Ramos (cell line): ENCODE measurements at regions not wholly inside any gene's neighbourhood (a gene's known extent, or its start where the extent isn't known, plus 50 kb on each side); places are given as distances from the start of the nearest gene placed in this dataset.
"Not testable (repeated sequence)": the region's sequence is repeated elsewhere in the genome, so short reads cannot be mapped to it uniquely, and the experiment has no call there.

Source experiments
- in situ Hi-C: fragments of 300-500 bp; cut with MboI; formaldehyde crosslinking; loops from one replicate; pipeline ENCODE4 v1.14.3; 2022; ENCODE audit warnings: low sequenced_read_pairs; ENCODE audit not compliant: unreplicated experiment

DNA sequence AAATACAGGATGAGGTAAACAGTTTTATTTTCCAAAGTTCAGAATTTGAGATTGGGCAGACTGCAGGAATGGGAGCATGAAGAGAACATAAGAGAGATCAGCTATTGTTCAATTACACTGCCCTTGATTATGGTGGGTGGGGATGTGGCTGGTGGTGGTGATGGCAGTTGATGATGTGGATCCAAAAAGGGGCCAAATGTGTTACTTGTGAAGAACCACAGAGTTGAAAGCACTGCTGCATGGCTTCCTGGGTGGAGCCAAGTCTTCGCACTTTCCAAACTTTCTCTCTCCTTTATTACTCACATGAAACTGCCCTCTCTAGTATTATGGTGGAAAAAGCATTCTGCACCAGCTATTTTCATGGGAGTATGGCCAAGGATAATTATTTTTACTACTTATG lies 1162.0 kb downstream of the RPIA start:
- in situ Hi-C loops = not testable (repeated sequence)

GRCh38 chr2:89855752-89856151 lies 1164.3 kb downstream of the RPIA start:
- in situ Hi-C loops = not testable (repeated sequence)

- in situ Hi-C loops = not testable (repeated sequence)
These were observed 1164.8 kb downstream of the RPIA start for GRCh38 chr2:89856305-89856704.

- in situ Hi-C loops = not testable (repeated sequence)
These were observed 1170.7 kb downstream of the RPIA start for GRCh38 chr2:89862164-89862563.

DNA sequence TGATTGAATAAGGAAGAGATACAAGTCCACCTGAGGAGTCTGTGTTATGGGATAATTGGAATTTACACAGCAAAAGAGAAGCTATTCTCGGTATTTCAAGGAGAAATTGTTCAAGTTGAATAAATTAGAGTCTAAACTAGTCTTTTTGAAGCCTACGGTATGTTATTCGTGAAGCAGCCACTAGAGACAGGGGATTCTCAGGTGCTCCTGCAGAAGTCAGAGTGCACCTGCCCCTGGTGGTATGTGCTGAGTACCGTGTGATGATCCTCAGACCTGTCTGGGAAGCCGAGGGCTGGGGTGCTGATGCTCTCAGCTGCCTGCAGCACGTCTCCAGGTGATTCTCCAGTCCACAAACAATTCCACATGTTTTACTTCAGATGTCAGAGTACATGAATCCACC lies 1171.7 kb downstream of the RPIA start:
- in situ Hi-C loops = not testable (repeated sequence)

GRCh38 chr2:89874810-89875595 lies 1183.5 kb downstream of the RPIA start:
- in situ Hi-C loops = not testable (repeated sequence)

DNA sequence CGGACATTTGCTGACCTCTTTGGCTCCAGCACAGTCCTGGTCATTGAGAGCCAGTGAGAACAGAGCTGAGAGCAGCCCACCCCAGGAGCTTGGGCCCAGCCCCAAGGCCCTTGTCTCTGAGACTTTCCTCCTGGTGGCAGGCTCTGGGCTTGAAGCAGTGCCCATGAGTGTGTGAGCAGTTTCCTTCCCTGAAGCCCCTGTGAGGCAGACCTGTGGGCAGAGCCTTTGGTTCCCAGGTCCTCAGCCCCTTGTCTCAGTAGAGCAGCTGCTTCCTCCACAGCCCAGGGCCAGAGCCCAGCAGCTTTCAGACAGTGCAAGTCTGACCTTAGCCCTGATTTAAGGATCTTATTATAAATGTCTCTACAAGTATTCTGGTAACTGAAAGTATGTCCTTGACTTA lies 1185.0 kb downstream of the RPIA start:
- in situ Hi-C loops = not testable (repeated sequence)

GRCh38 chr2:89876878-89877277 lies 1185.4 kb downstream of the RPIA start:
- in situ Hi-C loops = not testable (repeated sequence)

DNA sequence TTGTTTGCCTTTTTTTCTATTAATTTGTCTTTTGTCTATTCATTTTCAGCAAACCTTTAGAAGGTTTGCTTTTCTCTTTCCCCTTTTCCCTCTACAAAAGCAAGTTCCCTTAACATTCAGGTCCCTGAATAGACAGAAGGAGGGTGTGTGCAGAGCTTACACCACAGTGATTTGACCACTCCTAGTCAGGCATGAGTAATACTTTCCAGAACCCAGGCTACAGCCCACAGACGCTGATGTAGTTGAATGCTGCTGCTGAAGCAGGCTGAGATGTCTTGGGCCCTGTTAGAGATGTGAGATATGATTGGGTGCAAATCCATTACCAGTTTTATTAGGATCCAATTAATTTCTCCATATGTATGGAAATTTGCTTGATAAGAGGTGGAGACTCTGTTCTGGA lies 1191.4 kb downstream of the RPIA start:
- in situ Hi-C loops = not testable (repeated sequence)

DNA sequence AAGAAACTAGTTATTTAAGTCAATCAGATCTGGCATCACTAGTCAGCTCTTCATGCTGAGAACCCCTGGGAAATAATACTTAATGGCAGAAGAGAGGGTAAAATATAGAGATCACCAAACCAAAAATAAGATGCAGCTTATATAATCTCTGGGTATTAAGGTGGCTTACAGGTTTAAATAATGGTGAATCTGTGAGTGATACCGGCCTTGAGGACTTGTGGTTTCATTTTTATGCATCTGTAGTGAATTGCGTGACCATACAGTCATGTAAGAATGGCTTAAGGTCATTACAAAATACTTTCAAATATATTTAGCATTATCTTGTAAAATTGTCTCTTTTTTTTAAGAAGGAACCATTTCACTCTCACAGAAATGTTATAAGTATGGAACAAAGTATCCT lies 1192.2 kb downstream of the RPIA start:
- in situ Hi-C loops = not testable (repeated sequence)

DNA sequence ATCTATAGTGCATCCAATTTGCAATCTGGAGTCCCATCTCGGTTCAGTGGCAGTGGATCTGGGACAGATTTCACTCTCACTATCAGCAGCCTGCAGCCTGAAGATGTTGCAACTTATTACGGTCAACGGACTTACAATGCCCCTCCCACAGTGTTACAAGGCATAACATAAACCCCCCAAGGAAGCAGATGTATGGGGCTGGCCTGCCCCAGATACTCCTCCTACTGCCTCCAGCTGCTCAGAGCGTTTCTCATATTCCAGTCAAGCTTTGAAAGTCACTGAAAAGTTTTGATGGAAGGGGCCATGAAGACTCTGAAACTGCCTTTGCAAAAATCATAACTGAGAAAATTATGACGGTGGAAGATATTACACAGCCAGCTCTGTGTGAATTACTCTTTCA lies 1193.6 kb downstream of the RPIA start:
- in situ Hi-C loops = not testable (repeated sequence)

- in situ Hi-C loops = not testable (repeated sequence)
These were observed 1197.2 kb downstream of the RPIA start for GRCh38 chr2:89888693-89889092.

DNA sequence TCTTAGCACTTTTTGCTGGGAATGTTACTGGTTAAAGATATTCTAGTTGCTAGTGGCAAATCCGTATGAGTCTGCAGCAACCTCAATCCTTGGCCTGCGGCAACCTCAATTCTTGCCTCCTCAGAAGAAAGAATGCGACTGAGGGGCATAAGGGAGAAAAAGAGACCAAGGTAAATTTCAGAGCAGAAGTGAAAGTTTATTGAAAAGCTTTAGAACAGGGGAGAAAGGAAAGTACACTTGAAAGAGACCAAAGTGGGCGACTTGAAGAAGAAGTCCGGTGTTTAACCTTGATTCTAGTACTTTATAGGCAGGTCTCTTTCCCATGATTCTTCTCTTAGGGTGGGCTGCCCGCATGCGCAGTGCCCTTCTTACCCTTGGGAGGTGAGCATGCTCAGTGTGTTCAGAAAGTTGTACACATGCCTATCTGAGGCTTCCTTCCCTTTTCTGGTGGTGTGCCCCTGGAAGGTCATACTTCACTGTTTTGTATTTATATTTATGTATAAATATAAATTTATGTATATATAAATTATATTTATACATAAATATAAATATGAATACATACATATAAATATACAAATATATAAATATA lies 1198.8 kb downstream of the RPIA start:
- in situ Hi-C loops = not testable (repeated sequence)

GRCh38 chr2:89894988-89895387 lies 1203.5 kb downstream of the RPIA start:
- in situ Hi-C loops = not testable (repeated sequence)

GRCh38 chr2:89895629-89896028 lies 1204.2 kb downstream of the RPIA start:
- in situ Hi-C loops = not testable (repeated sequence)

DNA sequence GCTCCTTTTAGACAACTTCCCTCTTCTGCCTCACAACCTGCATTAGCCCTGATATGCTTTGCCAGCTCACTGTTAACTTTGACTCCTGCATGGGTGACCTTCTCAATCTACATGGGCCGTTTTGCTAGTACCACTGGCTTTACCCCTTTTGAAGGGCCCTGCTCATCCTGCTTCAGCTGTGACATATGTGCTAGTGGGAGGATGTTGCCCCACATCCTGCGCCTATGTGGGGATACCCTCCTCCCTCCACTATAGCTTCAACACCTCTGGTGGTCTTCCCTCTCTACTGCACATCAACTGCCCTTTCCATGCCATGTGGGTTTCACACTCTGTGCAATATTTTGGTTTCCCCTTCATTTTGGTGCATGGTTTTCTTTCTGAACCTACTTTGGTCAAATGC lies 1235.5 kb downstream of the RPIA start:
- in situ Hi-C loops = not testable (repeated sequence)

GRCh38 chr2:89935436-89935835 lies 1244.0 kb downstream of the RPIA start:
- in situ Hi-C loops = not testable (repeated sequence)

- in situ Hi-C loops = not testable (repeated sequence)
These were observed 1244.5 kb downstream of the RPIA start for GRCh38 chr2:89936011-89936410.

- in situ Hi-C loops = not testable (repeated sequence)
These were observed 1245.1 kb downstream of the RPIA start for GRCh38 chr2:89936559-89936958.

- in situ Hi-C loops = not testable (repeated sequence)
These were observed 1247.3 kb downstream of the RPIA start for GRCh38 chr2:89938756-89939155.

DNA sequence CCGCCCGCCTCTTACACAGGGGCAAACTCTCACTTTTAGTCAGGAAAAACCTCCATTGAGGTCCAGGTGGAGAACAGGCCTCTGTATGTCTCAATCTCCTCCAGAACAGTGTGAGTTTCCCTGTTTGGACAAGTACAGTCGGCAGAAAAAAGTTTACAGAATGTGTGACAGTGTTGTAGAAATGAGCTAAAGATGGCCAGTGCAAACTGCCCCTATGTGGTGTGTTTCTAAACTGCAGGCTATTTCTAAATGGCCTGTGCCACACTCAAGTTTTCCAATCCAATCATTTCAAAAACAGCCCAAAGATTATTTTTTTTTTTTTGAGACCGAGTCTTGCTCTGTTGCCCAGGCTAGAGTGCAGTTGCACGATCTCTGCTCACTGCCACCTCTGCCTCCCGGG lies 1252.8 kb downstream of the RPIA start:
- in situ Hi-C loops = not testable (repeated sequence)
